Islet precursor cell (in vitro differentiated cells): ENCODE measurements at regions not wholly inside any gene's neighbourhood (a gene's known extent, or its start where the extent isn't known, plus 50 kb on each side); places are given as distances from the start of the nearest gene placed in this dataset.
"Not testable (repeated sequence)": the region's sequence is repeated elsewhere in the genome, so short reads cannot be mapped to it uniquely, and the experiment has no call there.

Source experiments
- DNase-seq: peaks from one replicate; pipeline ENCODE4 v3.0.0-alpha.2; 2018

GRCh38 chr1:78250201-78250600 lies 204.4 kb downstream of the GIPC2 start:
- no peak for DNase-seq

- no peak for DNase-seq
These were observed 208.8 kb downstream of the GIPC2 start for GRCh38 chr1:78254517-78254916.

- no peak for DNase-seq
These were observed 209.6 kb downstream of the GIPC2 start for GRCh38 chr1:78255383-78255782.

- no peak for DNase-seq
These were observed 210.1 kb downstream of the GIPC2 start for GRCh38 chr1:78255846-78256245.

GRCh38 chr1:78263459-78263858 lies 217.7 kb downstream of the GIPC2 start:
- no peak for DNase-seq

GRCh38 chr1:78263946-78264345 lies 218.2 kb downstream of the GIPC2 start:
- no peak for DNase-seq

- DNase-seq = no peak
These were observed 221.9 kb downstream of the GIPC2 start for GRCh38 chr1:78267513-78268218.

GRCh38 chr1:78269591-78269990 lies 221.2 kb upstream of the PTGFR start:
- DNase-seq = no peak

- not testable (repeated sequence) for DNase-seq
These were observed 219.4 kb upstream of the PTGFR start for GRCh38 chr1:78271423-78271822.

GRCh38 chr1:78274814-78275213 lies 216.0 kb upstream of the PTGFR start:
- DNase-seq = no peak

- DNase-seq = no peak
These were observed 215.3 kb upstream of the PTGFR start for GRCh38 chr1:78275456-78275855.

- no peak for DNase-seq
These were observed 214.7 kb upstream of the PTGFR start for GRCh38 chr1:78275906-78276685.

GRCh38 chr1:78277253-78277652 lies 213.5 kb upstream of the PTGFR start:
- DNase-seq = no peak

- DNase-seq = no peak
These were observed 211.7 kb upstream of the PTGFR start for GRCh38 chr1:78279051-78279450.

- DNase-seq = no peak
These were observed 210.1 kb upstream of the PTGFR start for GRCh38 chr1:78280626-78281025.

- DNase-seq = no peak
These were observed 209.2 kb upstream of the PTGFR start for GRCh38 chr1:78281580-78281979.

GRCh38 chr1:78283691-78284090 lies 207.1 kb upstream of the PTGFR start:
- no peak for DNase-seq

- no peak for DNase-seq
These were observed 206.4 kb upstream of the PTGFR start for GRCh38 chr1:78284354-78284753.

- DNase-seq = no peak
These were observed 204.1 kb upstream of the PTGFR start for GRCh38 chr1:78286686-78287085.

GRCh38 chr1:78289603-78290002 lies 201.2 kb upstream of the PTGFR start:
- DNase-seq = no peak

GRCh38 chr1:78291418-78291817 lies 199.4 kb upstream of the PTGFR start:
- DNase-seq = no peak

- no peak for DNase-seq
These were observed 198.9 kb upstream of the PTGFR start for GRCh38 chr1:78291872-78292271.

GRCh38 chr1:78292361-78292760 lies 198.4 kb upstream of the PTGFR start:
- DNase-seq = no peak

GRCh38 chr1:78297836-78298235 lies 192.9 kb upstream of the PTGFR start:
- DNase-seq = no peak

- DNase-seq = no peak
These were observed 192.4 kb upstream of the PTGFR start for GRCh38 chr1:78298349-78298748.
